MCF 10A (cell line): ENCODE measurements at regions not wholly inside any gene's neighbourhood (a gene's known extent, or its start where the extent isn't known, plus 50 kb on each side); places are given as distances from the start of the nearest gene placed in this dataset.
"Not testable (repeated sequence)": the region's sequence is repeated elsewhere in the genome, so short reads cannot be mapped to it uniquely, and the experiment has no call there.

Experiments
- BruUV-seq: library from RNA; stranded (reverse); fragments of 400-500 nt; replicated peaks from 2 replicates; lab custom pipeline; 2021; lab: Mats Ljungman, UMichigan
- CTCF ChIA-PET: fragments of 300-600 bp; sonication (Branson Sonifier 250); formaldehyde crosslinking; extraction: SDS; loops from one replicate; lab custom pipeline; 2021; ENCODE audit warnings: antibody characterized with exemption, inconsistent platforms; lab: Yijun Ruan, JAX
- POLR2A ChIA-PET: fragments of 300-600, 350-650 bp; sonication (Branson Sonifier 250); formaldehyde crosslinking; extraction: SDS; loops from one replicate; lab custom pipeline; 2020; ENCODE audit warnings: antibody characterized with exemption, inconsistent platforms; lab: Yijun Ruan, JAX
- DNase-seq: peaks from one replicate; pipeline ENCODE4 v3.0.0-alpha.2; 2018; ENCODE audit not compliant: unreplicated experiment
- H3K27ac Mint-ChIP-seq: one replicate; pipeline ENCODE4 v1.8.0; 2022; ENCODE audit warnings: mild to moderate bottlenecking, low read depth, mixed read lengths; ENCODE audit not compliant: unreplicated experiment
- H3K27me3 Mint-ChIP-seq: one replicate; pipeline ENCODE4 v1.8.0; 2022; ENCODE audit warnings: mixed read lengths; ENCODE audit not compliant: insufficient read depth, unreplicated experiment
- H3K36me3 Mint-ChIP-seq: one replicate; pipeline ENCODE4 v1.8.0; 2022; ENCODE audit warnings: mild to moderate bottlenecking, moderate library complexity, mixed read lengths; ENCODE audit not compliant: insufficient read depth, unreplicated experiment
- H3K4me1 Mint-ChIP-seq: one replicate; pipeline ENCODE4 v1.8.0; 2022; ENCODE audit warnings: mixed read lengths; ENCODE audit not compliant: insufficient read depth, unreplicated experiment
- H3K4me3 Mint-ChIP-seq: one replicate; pipeline ENCODE4 v1.8.0; 2022; ENCODE audit warnings: mild to moderate bottlenecking, moderate library complexity, mixed read lengths; ENCODE audit not compliant: unreplicated experiment
- H3K9me3 Mint-ChIP-seq: one replicate; pipeline ENCODE4 v1.8.0; 2022; ENCODE audit warnings: mixed read lengths; ENCODE audit not compliant: unreplicated experiment
- intact Hi-C: fragments of 100-400 bp; cut with micrococcal nuclease; formaldehyde crosslinking; loops from 2 replicates; pipeline ENCODE4 v1.14.1; 2022
- TF ChIP-seq, protein P1 (sequence below): fragments of 200-600 bp; IDR thresholded peaks from one replicate; pipeline ENCODE4 v1.8.0; 2022; ENCODE audit warnings: antibody characterized with exemption, mild to moderate bottlenecking; ENCODE audit not compliant: unreplicated experiment

DNA sequence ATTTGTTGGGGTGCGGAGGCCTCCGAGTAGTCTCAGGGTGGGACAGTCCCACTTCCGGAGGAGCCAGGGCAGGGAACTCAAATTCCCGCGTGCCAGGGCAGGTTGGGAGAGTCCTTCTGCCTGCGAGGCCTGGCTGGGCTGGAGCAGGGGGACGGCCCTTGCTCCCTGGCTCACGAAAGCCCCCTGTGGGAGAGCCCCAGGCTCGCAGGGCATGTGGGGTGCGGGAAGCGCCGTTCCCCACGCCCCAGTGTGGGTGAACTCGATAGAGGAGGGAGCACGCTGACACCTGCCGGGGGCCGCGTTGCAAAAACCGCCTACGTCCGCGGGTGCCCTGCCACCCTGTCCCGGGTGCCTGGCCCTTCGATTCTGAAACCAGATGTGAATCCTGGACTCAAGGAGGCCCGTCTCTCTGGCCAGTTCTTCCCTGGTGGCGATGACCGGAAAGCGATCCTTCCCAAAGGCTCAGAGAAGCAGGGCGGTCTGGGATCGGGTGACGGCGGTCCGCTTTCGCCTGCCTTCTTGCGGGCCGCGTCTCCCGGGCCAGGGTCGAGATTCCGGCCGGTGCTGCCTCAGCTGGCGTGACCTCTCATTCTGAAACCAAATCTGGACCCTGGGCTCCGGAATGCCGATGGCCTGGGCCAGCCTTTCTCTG is 1846.5 kb upstream of the DEFB115 start:
- no peaks in the 10 kb centered on the region for H3K4me1 Mint-ChIP-seq
- no TSS peak for BruUV-seq
- no peak for DNase-seq
- H3K27ac Mint-ChIP-seq = no peak overlapping the region
- peaks cover 36% of the 10 kb centered on the region for H3K9me3 Mint-ChIP-seq
- POLR2A ChIA-PET = no interaction called here
- TF ChIP-seq, protein P1, sequence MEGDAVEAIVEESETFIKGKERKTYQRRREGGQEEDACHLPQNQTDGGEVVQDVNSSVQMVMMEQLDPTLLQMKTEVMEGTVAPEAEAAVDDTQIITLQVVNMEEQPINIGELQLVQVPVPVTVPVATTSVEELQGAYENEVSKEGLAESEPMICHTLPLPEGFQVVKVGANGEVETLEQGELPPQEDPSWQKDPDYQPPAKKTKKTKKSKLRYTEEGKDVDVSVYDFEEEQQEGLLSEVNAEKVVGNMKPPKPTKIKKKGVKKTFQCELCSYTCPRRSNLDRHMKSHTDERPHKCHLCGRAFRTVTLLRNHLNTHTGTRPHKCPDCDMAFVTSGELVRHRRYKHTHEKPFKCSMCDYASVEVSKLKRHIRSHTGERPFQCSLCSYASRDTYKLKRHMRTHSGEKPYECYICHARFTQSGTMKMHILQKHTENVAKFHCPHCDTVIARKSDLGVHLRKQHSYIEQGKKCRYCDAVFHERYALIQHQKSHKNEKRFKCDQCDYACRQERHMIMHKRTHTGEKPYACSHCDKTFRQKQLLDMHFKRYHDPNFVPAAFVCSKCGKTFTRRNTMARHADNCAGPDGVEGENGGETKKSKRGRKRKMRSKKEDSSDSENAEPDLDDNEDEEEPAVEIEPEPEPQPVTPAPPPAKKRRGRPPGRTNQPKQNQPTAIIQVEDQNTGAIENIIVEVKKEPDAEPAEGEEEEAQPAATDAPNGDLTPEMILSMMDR = no peak
- CTCF ChIA-PET = no interaction called here
- intact Hi-C loops = no loop called here
- H3K4me3 Mint-ChIP-seq = no peak overlapping the region
- no peaks in the 10 kb centered on the region for H3K36me3 Mint-ChIP-seq
- no peaks in the 10 kb centered on the region for H3K27me3 Mint-ChIP-seq

DNA sequence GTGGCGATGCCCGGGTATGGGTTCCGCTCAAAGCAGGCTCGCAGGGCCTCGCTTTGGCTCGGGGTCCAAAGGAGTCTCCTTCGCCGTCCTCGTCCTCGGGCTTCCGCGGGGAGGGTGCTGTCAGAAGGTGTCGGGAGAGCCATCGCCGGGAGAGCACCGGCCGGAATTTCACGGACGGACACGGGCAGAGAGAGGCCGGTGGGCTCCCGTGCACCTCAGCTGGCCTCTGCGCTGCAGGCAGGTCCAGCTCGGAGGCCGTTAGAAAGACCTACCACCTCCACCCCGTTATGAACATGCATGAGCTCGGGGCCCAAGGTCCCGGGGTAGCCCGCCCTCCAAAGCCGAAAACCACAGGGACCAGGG is 1846.0 kb upstream of the DEFB115 start:
- peaks cover 36% of the 10 kb centered on the region for H3K9me3 Mint-ChIP-seq
- H3K27ac Mint-ChIP-seq = not testable (repeated sequence)

DNA sequence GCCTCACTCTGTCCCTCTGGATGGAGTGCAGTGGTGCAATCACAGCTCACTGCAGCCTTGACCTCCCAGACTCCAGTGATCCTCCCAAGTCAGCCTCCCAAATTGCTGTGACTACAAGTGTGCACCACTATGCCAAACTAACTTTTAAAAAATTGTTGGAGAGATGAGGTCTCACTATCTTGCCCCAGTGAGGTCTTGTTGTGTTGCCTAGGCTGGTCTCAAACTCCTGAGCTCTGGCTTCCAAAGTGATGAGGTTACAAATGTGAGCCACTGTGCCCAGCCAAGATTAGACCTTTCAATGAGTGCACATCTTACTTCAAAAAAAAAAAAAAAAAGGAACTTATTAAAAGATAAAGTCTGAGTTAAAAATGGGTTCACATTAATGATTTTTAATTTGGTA is 1838.1 kb upstream of the DEFB115 start:
- no peaks in the 10 kb centered on the region for H3K27me3 Mint-ChIP-seq
- H3K9me3 Mint-ChIP-seq = peaks cover 15% of the 10 kb centered on the region
- no peak overlapping the region for H3K27ac Mint-ChIP-seq
- ChIA-PET POLR2A (no interaction called here), CTCF (interaction anchor here (0.6 to 1.2 kb wide), 3 partner anchors 26 to 100 kb away, joined by 3 to 4 read pairs (median 3); no protein-coding TSS in a partner anchor)
- TF ChIP-seq, protein P1 = no peak
- no peak for DNase-seq
- H3K4me1 Mint-ChIP-seq = no peaks in the 10 kb centered on the region
- intact Hi-C loops = no loop called here
- no TSS peak for BruUV-seq
- H3K36me3 Mint-ChIP-seq = no peaks in the 10 kb centered on the region
- no peak overlapping the region for H3K4me3 Mint-ChIP-seq

More for the DNA sequence above, 1846.0 kb upstream of the DEFB115 start:
- CTCF ChIA-PET, intact Hi-C loops, BruUV-seq, H3K27me3 Mint-ChIP-seq, H3K36me3 Mint-ChIP-seq, H3K4me1 Mint-ChIP-seq, POLR2A ChIA-PET, H3K4me3 Mint-ChIP-seq, DNase-seq: not testable (repeated sequence)

DNA sequence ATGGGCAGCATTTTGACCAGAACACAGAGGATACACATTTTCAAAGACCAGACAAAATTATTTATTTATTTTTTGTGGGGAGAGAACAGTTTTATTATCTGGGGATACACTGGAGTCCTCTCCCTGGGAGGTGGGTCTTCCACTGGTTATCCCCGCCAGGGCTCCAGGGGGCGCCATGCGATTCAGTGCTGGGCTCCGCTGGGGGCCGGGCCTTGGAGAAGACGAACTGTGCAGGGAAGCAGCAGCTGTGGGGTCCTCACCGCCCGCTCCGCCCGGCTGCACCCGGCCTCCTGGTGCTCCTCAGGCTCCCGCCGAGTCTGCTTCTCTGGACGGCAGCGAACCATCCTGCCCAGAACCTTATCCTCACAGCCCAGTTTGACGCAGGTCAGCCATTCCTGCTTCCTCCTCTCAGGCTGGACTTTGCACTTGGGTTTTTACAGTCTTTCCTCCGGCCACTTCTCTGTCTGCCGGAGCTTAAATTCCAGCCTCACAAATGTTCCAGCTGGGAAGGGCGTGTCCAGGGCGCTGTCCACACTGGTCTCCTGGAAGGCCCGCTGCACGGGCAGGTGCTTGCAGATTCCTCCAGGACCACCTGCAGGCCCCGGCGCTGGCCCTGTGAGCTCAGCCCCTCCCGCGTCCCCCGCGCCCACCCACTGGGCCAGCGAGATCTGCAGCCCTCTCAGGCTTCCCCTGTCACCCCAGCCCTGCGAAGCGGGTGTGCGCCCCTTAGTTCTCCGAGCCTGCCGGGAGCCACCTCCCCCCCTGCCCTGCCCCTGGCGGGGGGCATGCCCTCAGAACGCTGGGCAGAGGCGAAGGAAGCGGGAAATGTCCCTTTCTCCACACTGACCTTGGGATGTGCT is 1830.0 kb upstream of the DEFB115 start:
- intact Hi-C loops = no loop called here

More for the DNA sequence above, 1830.0 kb upstream of the DEFB115 start:
- H3K27me3 Mint-ChIP-seq = no peaks in the 10 kb centered on the region
- no TSS peak for BruUV-seq
- DNase-seq = no peak
- ChIA-PET POLR2A (no interaction called here), CTCF (interaction anchor here (0.6 kb wide), 1 partner anchor 16 kb away, joined by 3 read pairs; no protein-coding TSS in a partner anchor)
- TF ChIP-seq, protein P1 = no peak
- H3K9me3 Mint-ChIP-seq = peaks cover 5% of the 10 kb centered on the region
- H3K36me3 Mint-ChIP-seq = no peaks in the 10 kb centered on the region
- H3K4me1 Mint-ChIP-seq = no peaks in the 10 kb centered on the region
- no peak overlapping the region for H3K27ac Mint-ChIP-seq
- no peak overlapping the region for H3K4me3 Mint-ChIP-seq
